Colonic mucosa (tissue), 4 donors: ENCODE measurements at regions not wholly inside any gene's neighbourhood (a gene's known extent, or its start where the extent isn't known, plus 50 kb on each side); places are given as distances from the start of the nearest gene placed in this dataset.

Experiments used
- DNase-seq: peaks from one replicate; pipeline ENCODE4 v3.0.0-alpha.2; 2020
- H3K27ac ChIP-seq: fragments of 200-600 bp; one replicate; pipeline ENCODE4 v1.8.0; 2021
- H3K27me3 ChIP-seq: fragments of 200-600 bp; one replicate; pipeline ENCODE4 v1.8.0; 2021
- H3K36me3 ChIP-seq: fragments of 200-600 bp; one replicate; pipeline ENCODE4 v1.8.0; 2021
- H3K4me1 ChIP-seq: fragments of 200-600 bp; one replicate; pipeline ENCODE4 v1.8.0; 2021; ENCODE audit warnings: mild to moderate bottlenecking
- H3K4me3 ChIP-seq: fragments of 200-600 bp; one replicate; pipeline ENCODE4 v1.8.0; 2021
- H3K9ac ChIP-seq, 2 donors: one replicate each; pipeline ENCODE4 v1.7.0; 2013; ENCODE audit warnings: control low read depth in 2 of 2, low read depth in 2 of 2, low read length in 2 of 2
- H3K9me3 ChIP-seq: fragments of 200-600 bp; one replicate; pipeline ENCODE4 v1.8.0; 2021
- intact Hi-C: fragments of 100-400 bp; cut with DNase I; formaldehyde crosslinking; loops from one replicate; pipeline ENCODE4 v1.14.1; 2022
- TF ChIP-seq, protein P1 (sequence below): fragments of 200-600 bp; IDR thresholded peaks from one replicate; pipeline ENCODE4 v1.8.0; 2022; ENCODE audit warnings: antibody characterized with exemption, mild to moderate bottlenecking
- donor health status: healthy.
- donor health status: DM: no; HTN: no; CAD: no.
- donor health status: DM: no; HTN: no; CAD: no.

DNA sequence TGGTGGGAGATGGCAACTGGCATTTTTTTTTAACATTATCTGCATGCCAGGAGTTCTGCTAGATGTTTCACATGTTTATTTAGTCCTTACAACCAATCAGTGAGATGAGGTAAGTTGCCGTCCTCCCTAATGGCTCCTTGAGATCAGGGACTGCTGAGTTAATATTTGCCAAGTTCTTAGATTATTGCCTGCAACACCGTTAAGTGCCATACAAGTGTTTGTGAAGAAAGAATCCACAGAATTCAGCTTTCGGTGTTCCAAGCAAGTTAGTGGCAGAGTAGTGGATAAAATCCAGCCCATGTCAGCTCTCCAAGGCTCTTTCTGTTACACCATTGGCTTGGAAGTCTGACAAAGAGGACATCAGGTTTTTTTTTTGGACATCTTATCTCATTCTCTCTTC is 95.9 kb downstream of the C1QL2 start:
- no peaks in the 10 kb centered on the region for H3K27me3 ChIP-seq
- no peaks in the 10 kb centered on the region for H3K9me3 ChIP-seq
- H3K4me3 ChIP-seq: no peak overlapping the region
- H3K27ac ChIP-seq: no peak overlapping the region
- no peak overlapping the region for H3K9ac ChIP-seq
- DNase-seq: no peak
- intact Hi-C loops: no loop called here
- H3K4me1 ChIP-seq: no peaks in the 10 kb centered on the region
- TF ChIP-seq, protein P1, sequence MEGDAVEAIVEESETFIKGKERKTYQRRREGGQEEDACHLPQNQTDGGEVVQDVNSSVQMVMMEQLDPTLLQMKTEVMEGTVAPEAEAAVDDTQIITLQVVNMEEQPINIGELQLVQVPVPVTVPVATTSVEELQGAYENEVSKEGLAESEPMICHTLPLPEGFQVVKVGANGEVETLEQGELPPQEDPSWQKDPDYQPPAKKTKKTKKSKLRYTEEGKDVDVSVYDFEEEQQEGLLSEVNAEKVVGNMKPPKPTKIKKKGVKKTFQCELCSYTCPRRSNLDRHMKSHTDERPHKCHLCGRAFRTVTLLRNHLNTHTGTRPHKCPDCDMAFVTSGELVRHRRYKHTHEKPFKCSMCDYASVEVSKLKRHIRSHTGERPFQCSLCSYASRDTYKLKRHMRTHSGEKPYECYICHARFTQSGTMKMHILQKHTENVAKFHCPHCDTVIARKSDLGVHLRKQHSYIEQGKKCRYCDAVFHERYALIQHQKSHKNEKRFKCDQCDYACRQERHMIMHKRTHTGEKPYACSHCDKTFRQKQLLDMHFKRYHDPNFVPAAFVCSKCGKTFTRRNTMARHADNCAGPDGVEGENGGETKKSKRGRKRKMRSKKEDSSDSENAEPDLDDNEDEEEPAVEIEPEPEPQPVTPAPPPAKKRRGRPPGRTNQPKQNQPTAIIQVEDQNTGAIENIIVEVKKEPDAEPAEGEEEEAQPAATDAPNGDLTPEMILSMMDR: no peak
- no peaks in the 10 kb centered on the region for H3K36me3 ChIP-seq

DNA sequence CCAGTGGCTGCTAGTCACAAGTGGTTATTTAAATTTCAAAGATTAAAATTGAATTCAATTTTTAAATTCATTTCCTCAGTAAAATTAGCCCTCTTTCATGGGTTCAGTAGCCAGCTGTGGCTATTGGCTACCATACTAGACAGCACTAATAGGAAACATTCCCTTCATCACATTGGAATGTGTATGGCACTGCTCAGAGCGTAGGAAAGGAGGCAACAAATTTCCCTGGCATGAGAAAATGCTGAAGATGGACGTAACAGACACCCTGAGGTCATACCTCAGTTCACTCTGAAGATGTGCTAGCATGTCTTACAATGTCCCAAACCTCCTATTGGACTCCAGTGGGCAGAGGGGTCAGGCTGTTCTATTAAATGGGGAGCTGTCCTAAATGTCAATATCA is 96.4 kb downstream of the C1QL2 start:
- Histone ChIP-seq H3K4me1 (no peaks in the 10 kb centered on the region), H3K9me3 (no peaks in the 10 kb centered on the region), H3K27ac (no peak overlapping the region), H3K27me3 (no peaks in the 10 kb centered on the region), H3K36me3 (no peaks in the 10 kb centered on the region), H3K4me3 (no peak overlapping the region), H3K9ac (no peak overlapping the region)
- TF ChIP-seq, protein P1: no peak
- intact Hi-C loops: no loop called here
- no peak for DNase-seq

DNA sequence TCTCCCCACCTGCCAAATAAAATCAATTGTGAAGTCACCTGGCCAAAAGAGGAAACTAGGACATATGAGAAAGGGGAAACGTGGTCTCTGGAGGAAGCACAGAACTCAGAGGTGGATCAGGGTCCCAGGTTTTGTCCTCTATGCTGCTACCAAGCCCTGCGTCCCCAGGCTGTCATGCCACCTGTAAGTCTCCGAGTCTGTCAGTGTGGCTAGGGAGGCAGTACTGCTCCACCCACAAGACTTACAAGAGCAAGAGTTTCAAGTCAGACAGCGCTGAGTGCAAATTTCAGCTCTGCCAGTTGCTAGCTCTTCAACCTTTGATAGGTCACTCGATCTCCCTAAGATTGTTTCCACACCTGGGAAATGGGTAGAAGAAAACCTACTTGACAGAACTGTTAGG is 98.6 kb downstream of the C1QL2 start:
- Histone ChIP-seq H3K4me3 (no peak overlapping the region), H3K27ac (no peak overlapping the region), H3K9me3 (no peaks in the 10 kb centered on the region), H3K27me3 (no peaks in the 10 kb centered on the region), H3K4me1 (no peaks in the 10 kb centered on the region), H3K9ac (no peak overlapping the region), H3K36me3 (no peaks in the 10 kb centered on the region)
- intact Hi-C loops: no loop called here
- TF ChIP-seq, protein P1: no peak
- no peak for DNase-seq

DNA sequence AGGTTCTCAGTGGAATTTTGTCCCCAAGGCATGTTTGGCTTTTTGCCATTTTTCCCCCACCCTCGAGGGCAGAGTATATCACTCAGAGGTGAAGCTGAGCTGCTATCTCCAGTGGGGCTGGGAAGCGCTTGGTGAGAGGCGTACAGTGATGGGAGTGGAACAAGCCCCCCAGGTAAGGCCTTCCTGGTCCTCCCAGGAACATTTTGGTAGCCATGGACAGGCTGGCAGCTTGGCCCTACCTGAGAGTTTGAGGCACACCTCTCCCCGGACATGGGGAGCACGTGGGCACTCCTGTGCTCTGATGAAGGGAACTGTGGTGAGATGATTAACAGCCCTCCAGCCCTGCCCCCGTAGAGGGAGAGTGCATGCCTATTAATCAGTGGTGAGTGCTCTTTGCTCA is 99.3 kb downstream of the C1QL2 start:
- TF ChIP-seq, protein P1: no peak
- DNase-seq: no peak
- Histone ChIP-seq H3K4me1 (no peaks in the 10 kb centered on the region), H3K9ac (no peak overlapping the region), H3K36me3 (no peaks in the 10 kb centered on the region), H3K27me3 (no peaks in the 10 kb centered on the region), H3K4me3 (no peak overlapping the region), H3K27ac (no peak overlapping the region), H3K9me3 (no peaks in the 10 kb centered on the region)
- intact Hi-C loops: no loop called here

DNA sequence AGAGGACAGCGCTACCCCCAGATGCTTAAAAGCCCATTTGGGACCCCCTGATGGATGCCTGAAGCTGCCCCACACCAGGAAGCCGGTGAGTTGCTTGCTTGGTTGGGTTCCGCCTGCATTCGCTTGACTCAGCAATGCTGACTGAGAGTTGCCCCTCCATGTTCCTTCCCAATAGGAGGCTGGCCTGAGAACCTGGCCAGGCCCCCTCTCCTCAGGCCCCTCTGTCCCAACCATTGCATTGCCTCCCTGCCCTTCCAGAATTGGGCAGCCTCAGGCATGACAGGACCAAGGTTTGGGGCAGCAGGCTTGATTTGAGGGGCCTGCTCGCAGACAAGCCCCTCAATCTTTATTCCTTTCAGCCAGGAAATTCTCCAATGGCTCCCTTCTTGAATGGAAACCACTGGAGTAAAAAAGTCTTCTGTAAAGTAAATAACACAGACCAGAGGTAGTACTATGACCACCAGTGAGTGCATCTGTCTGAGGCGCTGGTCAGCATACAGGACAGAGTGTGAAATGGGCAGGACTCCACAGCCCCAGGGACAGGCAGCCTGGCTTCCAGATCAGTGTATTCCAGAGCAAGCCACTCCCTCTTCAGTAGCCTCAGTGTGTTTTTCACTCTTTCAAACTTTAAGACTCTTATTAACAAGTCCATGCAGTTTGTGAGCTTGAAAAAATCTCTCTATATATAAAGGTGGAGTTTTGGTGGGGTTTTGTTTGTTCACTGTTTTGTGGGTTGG is 104.7 kb downstream of the C1QL2 start:
- no peaks in the 10 kb centered on the region for H3K36me3 ChIP-seq
- TF ChIP-seq, protein P1: no peak
- no peaks in the 10 kb centered on the region for H3K4me1 ChIP-seq
- no peak overlapping the region for H3K9ac ChIP-seq
- H3K9me3 ChIP-seq: no peaks in the 10 kb centered on the region
- no peak overlapping the region for H3K4me3 ChIP-seq
- no peak for DNase-seq
- no peaks in the 10 kb centered on the region for H3K27me3 ChIP-seq
- no peak overlapping the region for H3K27ac ChIP-seq
- intact Hi-C loops: no loop called here
